Osteoblast (primary cell): ENCODE measurements at regions not wholly inside any gene's neighbourhood (a gene's known extent, or its start where the extent isn't known, plus 50 kb on each side); places are given as distances from the start of the nearest gene placed in this dataset.

Experiments used
- DNase-seq: peaks from one replicate; pipeline ENCODE4 v3.0.0; 2011; ENCODE audit warnings: low spot score, mixed read lengths; ENCODE audit not compliant: insufficient read length; ENCODE audit errors: missing footprints
- H2AFZ ChIP-seq: 2 replicates; pipeline ENCODE4 v1.6.0; 2011; ENCODE audit warnings: mild to moderate bottlenecking, low read length
- H3K27ac ChIP-seq: 2 replicates; pipeline ENCODE4 v1.5.1; 2011; ENCODE audit warnings: mild to moderate bottlenecking, low read depth, low read length, moderate library complexity
- H3K27me3 ChIP-seq: 2 replicates; pipeline ENCODE4 v1.6.0; 2012; ENCODE audit warnings: mild to moderate bottlenecking, control low read depth, inconsistent platforms, low read length, moderate library complexity; ENCODE audit not compliant: insufficient read depth
- H3K36me3 ChIP-seq: 2 replicates; pipeline ENCODE4 v1.5.1; 2011; ENCODE audit warnings: mild to moderate bottlenecking, low read length, control low read depth, moderate library complexity; ENCODE audit not compliant: insufficient read depth
- H3K4me1 ChIP-seq: 2 replicates; pipeline ENCODE4 v1.5.1; 2011; ENCODE audit warnings: mild to moderate bottlenecking, low read length, control low read depth, moderate library complexity; ENCODE audit not compliant: insufficient read depth
- H3K4me2 ChIP-seq: 2 replicates; pipeline ENCODE4 v1.6.0; 2011; ENCODE audit warnings: mild to moderate bottlenecking, low read length; ENCODE audit not compliant: insufficient read depth
- H3K4me3 ChIP-seq: fragments of 200-600 bp; sonication (generic); 3 replicates; pipeline ENCODE4 v1.5.1; 2012; ENCODE audit warnings: mild to moderate bottlenecking, low read length, inconsistent platforms; ENCODE audit not compliant: insufficient read depth
- H3K79me2 ChIP-seq: 2 replicates; pipeline ENCODE4 v1.6.0; 2012; ENCODE audit warnings: mild to moderate bottlenecking, low read length, control low read depth, inconsistent platforms; ENCODE audit not compliant: insufficient read depth
- H3K9me3 ChIP-seq: 2 replicates; pipeline ENCODE4 v1.5.1; 2011; ENCODE audit warnings: low read depth, low read length, control low read depth
- H4K20me1 ChIP-seq: 2 replicates; pipeline ENCODE4 v1.6.0; 2012; ENCODE audit warnings: mild to moderate bottlenecking, low read length, control low read depth; ENCODE audit not compliant: insufficient read depth
- TF ChIP-seq, protein P1 (sequence below): IDR thresholded peaks from 2 replicates; pipeline ENCODE4 v1.5.1; 2011; ENCODE audit warnings: mild to moderate bottlenecking, low read depth, low read length, moderate library complexity; ENCODE audit errors: extremely low read depth

DNA sequence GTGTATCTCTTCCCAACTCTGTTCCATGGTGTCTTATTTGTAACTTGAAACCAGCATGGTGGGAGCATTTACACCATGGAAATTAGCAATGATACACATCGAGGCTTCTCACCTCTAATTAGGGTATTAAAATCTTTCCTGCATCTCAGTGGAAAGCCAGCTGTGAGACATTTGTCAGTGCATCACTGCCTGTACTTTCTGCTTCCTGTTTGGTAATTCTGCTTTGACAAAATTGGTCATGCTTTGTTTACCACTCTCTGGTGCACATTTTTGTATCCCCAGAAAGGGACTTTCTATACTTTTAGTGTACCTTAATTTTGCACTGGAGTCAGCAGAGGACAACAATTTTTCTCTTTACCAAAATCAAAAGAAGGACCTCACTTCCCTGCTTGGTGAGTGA lies 402.1 kb downstream of the PDCD6IP start:
- H3K79me2 ChIP-seq: no peaks in the 10 kb centered on the region
- TF ChIP-seq, protein P1, sequence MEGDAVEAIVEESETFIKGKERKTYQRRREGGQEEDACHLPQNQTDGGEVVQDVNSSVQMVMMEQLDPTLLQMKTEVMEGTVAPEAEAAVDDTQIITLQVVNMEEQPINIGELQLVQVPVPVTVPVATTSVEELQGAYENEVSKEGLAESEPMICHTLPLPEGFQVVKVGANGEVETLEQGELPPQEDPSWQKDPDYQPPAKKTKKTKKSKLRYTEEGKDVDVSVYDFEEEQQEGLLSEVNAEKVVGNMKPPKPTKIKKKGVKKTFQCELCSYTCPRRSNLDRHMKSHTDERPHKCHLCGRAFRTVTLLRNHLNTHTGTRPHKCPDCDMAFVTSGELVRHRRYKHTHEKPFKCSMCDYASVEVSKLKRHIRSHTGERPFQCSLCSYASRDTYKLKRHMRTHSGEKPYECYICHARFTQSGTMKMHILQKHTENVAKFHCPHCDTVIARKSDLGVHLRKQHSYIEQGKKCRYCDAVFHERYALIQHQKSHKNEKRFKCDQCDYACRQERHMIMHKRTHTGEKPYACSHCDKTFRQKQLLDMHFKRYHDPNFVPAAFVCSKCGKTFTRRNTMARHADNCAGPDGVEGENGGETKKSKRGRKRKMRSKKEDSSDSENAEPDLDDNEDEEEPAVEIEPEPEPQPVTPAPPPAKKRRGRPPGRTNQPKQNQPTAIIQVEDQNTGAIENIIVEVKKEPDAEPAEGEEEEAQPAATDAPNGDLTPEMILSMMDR: no peak

DNA sequence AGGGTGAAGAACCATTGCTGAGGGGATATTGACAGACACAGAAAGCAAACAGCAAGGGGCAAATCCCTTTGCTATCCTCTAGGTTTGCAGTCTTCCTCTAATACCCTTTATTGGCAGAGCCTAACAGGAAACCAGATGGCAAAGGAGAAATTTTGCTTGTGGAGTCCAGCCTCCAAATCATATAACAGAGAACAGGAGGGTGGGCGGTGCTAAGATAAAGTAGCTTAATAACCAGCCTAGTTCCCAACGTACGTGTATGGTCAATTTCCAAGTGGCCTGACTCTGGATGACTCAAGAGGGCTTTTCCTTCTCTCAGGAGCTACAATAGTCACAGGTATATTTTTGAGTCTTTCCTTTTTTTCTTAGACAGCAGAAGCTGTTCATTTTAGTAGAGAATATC lies 404.5 kb downstream of the PDCD6IP start:
- H3K27me3 ChIP-seq: no peaks in the 10 kb centered on the region
- DNase-seq: peak; percentile 4
- H3K4me3 ChIP-seq: no peak overlapping the region
- no peak overlapping the region for H3K4me2 ChIP-seq
- H4K20me1 ChIP-seq: no peaks in the 10 kb centered on the region
- no peaks in the 10 kb centered on the region for H3K4me1 ChIP-seq
- H3K79me2 ChIP-seq: no peaks in the 10 kb centered on the region
- H3K9me3 ChIP-seq: no peaks in the 10 kb centered on the region
- TF ChIP-seq, protein P1: no peak
- no peak overlapping the region for H2AFZ ChIP-seq
- H3K36me3 ChIP-seq: no peaks in the 10 kb centered on the region
- no peak overlapping the region for H3K27ac ChIP-seq

More for the DNA sequence above, 402.1 kb downstream of the PDCD6IP start:
- H3K27me3 ChIP-seq: no peaks in the 10 kb centered on the region
- H3K27ac ChIP-seq: no peak overlapping the region
- H4K20me1 ChIP-seq: no peaks in the 10 kb centered on the region
- no peak overlapping the region for H3K4me3 ChIP-seq
- H2AFZ ChIP-seq: no peak overlapping the region
- no peaks in the 10 kb centered on the region for H3K4me1 ChIP-seq
- peak; percentile 54 for DNase-seq
- H3K9me3 ChIP-seq: no peaks in the 10 kb centered on the region
- no peak overlapping the region for H3K4me2 ChIP-seq
- no peaks in the 10 kb centered on the region for H3K36me3 ChIP-seq

DNA sequence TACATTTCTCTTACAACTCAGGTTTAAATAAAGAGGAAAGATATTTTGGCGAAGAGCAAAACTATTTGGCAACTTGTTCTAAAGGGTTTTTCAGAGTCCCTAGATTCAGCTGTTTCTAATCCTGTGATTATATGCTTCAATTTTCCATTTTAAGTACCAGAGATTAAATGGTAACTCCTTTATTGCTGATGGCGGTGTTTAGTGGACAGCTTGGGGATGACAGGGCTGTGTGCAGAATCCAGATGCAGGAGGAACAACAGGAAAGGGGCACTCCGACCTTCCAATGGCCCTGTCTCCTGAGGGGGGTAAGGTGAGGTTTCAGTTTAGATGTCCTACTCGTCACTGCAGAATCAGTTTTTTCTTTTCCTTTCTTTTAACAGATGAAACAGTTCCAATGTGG lies 405.0 kb downstream of the PDCD6IP start:
- H3K27me3 ChIP-seq: no peaks in the 10 kb centered on the region
- H3K9me3 ChIP-seq: no peaks in the 10 kb centered on the region
- no peaks in the 10 kb centered on the region for H3K36me3 ChIP-seq
- no peaks in the 10 kb centered on the region for H4K20me1 ChIP-seq
- no peak overlapping the region for H3K4me2 ChIP-seq
- no peak overlapping the region for H3K4me3 ChIP-seq
- no peak overlapping the region for H2AFZ ChIP-seq
- no peaks in the 10 kb centered on the region for H3K4me1 ChIP-seq
- no peak overlapping the region for H3K27ac ChIP-seq
- H3K79me2 ChIP-seq: no peaks in the 10 kb centered on the region
- no peak for DNase-seq
- TF ChIP-seq, protein P1: no peak

DNA sequence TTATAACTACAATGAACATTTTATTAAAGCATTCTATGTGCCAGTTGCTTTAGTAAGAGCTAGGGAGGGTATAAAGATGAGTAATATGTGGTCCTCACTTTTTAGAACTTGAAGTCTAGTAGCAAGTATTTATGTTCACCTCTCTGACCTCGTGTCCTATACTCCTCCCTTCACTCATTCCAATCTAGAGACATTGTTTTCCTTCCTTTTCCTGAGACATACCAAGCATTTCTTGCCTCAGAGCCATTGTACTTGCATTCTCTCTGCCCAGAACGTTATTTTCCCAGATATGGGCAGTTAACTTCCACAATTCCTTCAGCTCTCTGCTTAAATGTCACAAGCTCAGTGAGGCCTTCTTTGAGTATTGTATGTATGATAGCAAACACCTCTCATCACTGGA lies 408.6 kb downstream of the PDCD6IP start:
- Histone ChIP-seq H3K27ac (no peak overlapping the region), H3K4me1 (no peaks in the 10 kb centered on the region), H3K27me3 (no peaks in the 10 kb centered on the region), H3K4me2 (no peak overlapping the region), H2AFZ (no peak overlapping the region), H4K20me1 (no peaks in the 10 kb centered on the region), H3K4me3 (no peak overlapping the region), H3K79me2 (no peaks in the 10 kb centered on the region), H3K9me3 (no peaks in the 10 kb centered on the region), H3K36me3 (no peaks in the 10 kb centered on the region)
- TF ChIP-seq, protein P1: no peak
- peak; percentile 45 for DNase-seq
